ENCODE measurements at regions not wholly inside any gene's neighbourhood (a gene's known extent, or its start where the extent isn't known, plus 50 kb on each side); places are given as distances from the start of the nearest gene placed in this dataset.

GRCh38 chr10:5585517-5586206, 60.9 kb downstream of the CALML3 start:
- no peak overlapping the region for H3K4me3 ChIP-seq (replicated peaks; ENCODE audit: low read depth, low read length)
- no peak for DNase-seq (ENCODE audit: low read depth)
- TF ChIP-seq, protein P1, sequence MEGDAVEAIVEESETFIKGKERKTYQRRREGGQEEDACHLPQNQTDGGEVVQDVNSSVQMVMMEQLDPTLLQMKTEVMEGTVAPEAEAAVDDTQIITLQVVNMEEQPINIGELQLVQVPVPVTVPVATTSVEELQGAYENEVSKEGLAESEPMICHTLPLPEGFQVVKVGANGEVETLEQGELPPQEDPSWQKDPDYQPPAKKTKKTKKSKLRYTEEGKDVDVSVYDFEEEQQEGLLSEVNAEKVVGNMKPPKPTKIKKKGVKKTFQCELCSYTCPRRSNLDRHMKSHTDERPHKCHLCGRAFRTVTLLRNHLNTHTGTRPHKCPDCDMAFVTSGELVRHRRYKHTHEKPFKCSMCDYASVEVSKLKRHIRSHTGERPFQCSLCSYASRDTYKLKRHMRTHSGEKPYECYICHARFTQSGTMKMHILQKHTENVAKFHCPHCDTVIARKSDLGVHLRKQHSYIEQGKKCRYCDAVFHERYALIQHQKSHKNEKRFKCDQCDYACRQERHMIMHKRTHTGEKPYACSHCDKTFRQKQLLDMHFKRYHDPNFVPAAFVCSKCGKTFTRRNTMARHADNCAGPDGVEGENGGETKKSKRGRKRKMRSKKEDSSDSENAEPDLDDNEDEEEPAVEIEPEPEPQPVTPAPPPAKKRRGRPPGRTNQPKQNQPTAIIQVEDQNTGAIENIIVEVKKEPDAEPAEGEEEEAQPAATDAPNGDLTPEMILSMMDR (IDR thresholded peaks at IDR 0.05; ENCODE audit: low read length, missing control alignments) = no peak

DNA sequence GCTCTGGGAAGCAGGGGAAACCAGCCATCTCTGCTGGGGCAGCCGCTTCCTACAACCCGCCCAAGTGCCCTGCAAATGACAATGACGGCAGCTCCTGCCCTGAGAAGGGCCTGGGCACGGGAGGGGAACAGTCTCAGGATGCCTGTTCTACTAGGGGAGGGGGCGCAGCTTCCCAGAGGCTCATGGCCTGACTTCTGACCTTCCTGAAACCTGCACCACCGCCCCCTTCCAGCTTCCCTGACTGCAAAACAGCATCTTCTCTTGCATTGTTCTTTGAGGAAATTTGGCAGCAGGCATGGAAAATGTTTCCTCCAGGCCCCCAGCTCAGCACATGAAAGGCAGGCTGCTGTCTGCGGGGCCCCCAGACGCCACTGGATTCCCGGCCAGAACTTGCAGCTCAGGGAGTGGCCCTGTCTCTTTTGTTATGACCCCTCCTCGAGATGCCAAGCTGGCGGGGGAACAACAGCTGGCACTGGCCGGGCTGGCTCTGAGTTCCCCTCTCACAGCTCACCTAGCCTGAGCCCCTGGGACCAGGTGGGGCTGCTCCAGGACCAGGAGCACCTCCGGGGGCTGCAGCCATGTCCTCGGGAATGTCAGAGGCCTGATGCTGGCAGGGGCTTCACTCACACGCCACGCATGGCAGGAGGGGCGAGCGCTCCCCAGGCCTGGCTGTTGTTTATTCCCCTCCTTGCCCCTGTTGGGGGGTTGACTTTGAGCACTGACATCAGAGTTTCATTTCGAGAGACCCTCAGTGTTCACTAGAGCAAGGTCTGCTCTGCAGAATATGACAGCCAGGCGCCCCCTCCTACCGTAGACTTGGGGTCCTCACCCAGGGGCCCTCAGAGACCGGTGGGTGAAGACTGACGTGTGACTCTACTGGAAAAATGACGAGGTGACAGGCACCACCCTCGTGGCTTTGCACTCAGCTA, 62.7 kb downstream of the CALML3 start:
- TF ChIP-seq, protein P1 (IDR thresholded peaks at IDR 0.05; ENCODE audit: low read length, missing control alignments) = no peak
- peak; percentile 53 for DNase-seq (ENCODE audit: low read depth)
- H3K4me3 ChIP-seq (replicated peaks; ENCODE audit: low read depth, low read length) = no peak overlapping the region

- no peak for DNase-seq (ENCODE audit: low read depth)
- TF ChIP-seq, protein P1 (IDR thresholded peaks at IDR 0.05; ENCODE audit: low read length, missing control alignments) = no peak
- no peak overlapping the region for H3K4me3 ChIP-seq (replicated peaks; ENCODE audit: low read depth, low read length)
These were observed 63.3 kb downstream of the CALML3 start for GRCh38 chr10:5588080-5588453.

DNA sequence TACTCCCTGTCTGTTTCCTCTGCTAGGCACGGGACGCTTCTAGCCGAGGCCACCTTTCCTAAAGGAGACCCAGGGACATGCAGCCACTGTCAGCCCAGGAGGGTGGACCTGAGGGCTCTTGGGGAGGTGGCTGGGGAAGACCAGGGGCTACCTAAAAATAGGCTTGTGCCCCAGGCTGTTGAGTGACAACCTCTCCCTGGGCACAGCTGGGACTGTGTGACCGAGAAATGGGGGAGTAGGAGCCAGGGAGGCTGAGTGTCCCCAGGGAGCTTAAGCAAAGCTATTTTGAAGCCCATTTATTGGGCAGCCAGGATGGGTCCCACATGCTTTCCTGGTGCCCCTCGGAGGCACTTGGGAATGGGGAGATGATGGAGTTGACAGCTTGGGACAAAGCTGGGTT, 63.8 kb downstream of the CALML3 start:
- TF ChIP-seq, protein P1 (IDR thresholded peaks at IDR 0.05; ENCODE audit: low read length, missing control alignments) = no peak
- no peak overlapping the region for H3K4me3 ChIP-seq (replicated peaks; ENCODE audit: low read depth, low read length)
- DNase-seq (ENCODE audit: low read depth) = no peak

Measured in fibroblast of pulmonary artery (primary cell).